Ishikawa (cell line): ENCODE measurements at regions not wholly inside any gene's neighbourhood (a gene's known extent, or its start where the extent isn't known, plus 50 kb on each side); places are given as distances from the start of the nearest gene placed in this dataset.

Source experiments
- CEBPB ChIP-seq: IDR thresholded peaks from 2 replicates; pipeline ENCODE4 v1.6.1; 2012
- EGR1 ChIP-seq: IDR thresholded peaks from 2 replicates; pipeline ENCODE4 v1.6.1; 2012
- FOXM1 ChIP-seq: IDR thresholded peaks from 2 replicates; pipeline ENCODE4 v1.6.1; 2012; ENCODE audit warnings: low read depth, borderline replicate concordance
- MAX ChIP-seq: IDR thresholded peaks from 2 replicates; pipeline ENCODE4 v1.6.1; 2012
- RAD21 ChIP-seq: IDR thresholded peaks from 2 replicates; pipeline ENCODE4 v1.6.1; 2012; ENCODE audit warnings: low read depth
- REST ChIP-seq: IDR thresholded peaks from 2 replicates; pipeline ENCODE4 v1.6.1; 2012; ENCODE audit warnings: low read depth, mild to moderate bottlenecking

- TF ChIP-seq FOXM1 (no peak), REST (no peak), MAX (no peak), RAD21 (no peak), CEBPB (no peak), EGR1 (no peak)
Observed at GRCh38 chr2:220654322-220654721, 917.8 kb downstream of the EPHA4 start.
